PC-9 (cell line): ENCODE measurements at regions not wholly inside any gene's neighbourhood (a gene's known extent, or its start where the extent isn't known, plus 50 kb on each side); places are given as distances from the start of the nearest gene placed in this dataset.
"Not testable (repeated sequence)": the region's sequence is repeated elsewhere in the genome, so short reads cannot be mapped to it uniquely, and the experiment has no call there.

ENCODE experiments used
- BruUV-seq: library from RNA; stranded (reverse); fragments of 400-500 nt; replicated peaks from 2 replicates; lab custom pipeline; 2021; lab: Mats Ljungman, UMichigan
- CTCF ChIA-PET: fragments of 300-600 bp; sonication (Branson Sonifier 250); formaldehyde crosslinking; loops from one replicate; lab custom pipeline; 2022; ENCODE audit warnings: antibody characterized with exemption; lab: Charles Lee
- POLR2A ChIA-PET: fragments of 300-600 bp; sonication (Branson Sonifier 250); formaldehyde crosslinking; loops from one replicate; lab custom pipeline; 2022; ENCODE audit warnings: antibody characterized with exemption; ENCODE audit not compliant: unreplicated experiment; lab: Charles Lee
- DNase-seq, 2 experiments: peaks; one replicate each; pipeline versions ENCODE4 v3.0.0 to v3.0.0-alpha.2; 2015 to 2022; ENCODE audit warnings: mixed read lengths in 1 of 2
- H2AFZ ChIP-seq: fragments of 200-600 bp; sonication (generic); 2 replicates; pipeline ENCODE4 v1.8.1; 2017; ENCODE audit warnings: antibody characterized with exemption
- H3F3A ChIP-seq: fragments of 200-600 bp; sonication (generic); 2 replicates; pipeline ENCODE4 v1.8.1; 2017; ENCODE audit warnings: antibody characterized with exemption, mild to moderate bottlenecking, low read depth; ENCODE audit not compliant: insufficient read depth
- H3K27ac ChIP-seq: fragments of 200-600 bp; sonication (generic); 2 replicates; pipeline ENCODE4 v1.6.1; 2016; ENCODE audit warnings: mixed run types
- H3K27me3 ChIP-seq: fragments of 200-600 bp; sonication (generic); 2 replicates; pipeline ENCODE4 v1.6.1; 2016; ENCODE audit warnings: low read depth, mixed run types; ENCODE audit not compliant: insufficient read depth
- H3K36me3 ChIP-seq: fragments of 200-600 bp; sonication (generic); 2 replicates; pipeline ENCODE4 v1.6.1; 2016; ENCODE audit warnings: low read depth, mixed run types
- H3K4me1 ChIP-seq: fragments of 200-600 bp; sonication (generic); replicated peaks from 2 replicates; pipeline ENCODE4 v1.6.1; 2016; ENCODE audit warnings: mixed run types; ENCODE audit not compliant: insufficient read depth
- H3K4me2 ChIP-seq: fragments of 200-600 bp; sonication (generic); 2 replicates; pipeline ENCODE4 v1.6.1; 2017; ENCODE audit warnings: mixed run types
- H3K4me3 ChIP-seq: fragments of 200-600 bp; sonication (generic); 2 replicates; pipeline ENCODE4 v1.6.1; 2016; ENCODE audit warnings: mixed run types
- H3K79me2 ChIP-seq: fragments of 200-600 bp; sonication (generic); 2 replicates; pipeline ENCODE4 v1.6.1; 2017; ENCODE audit warnings: low read depth, mixed run types
- H3K9me2 ChIP-seq: fragments of 200-600 bp; sonication (generic); 2 replicates; pipeline ENCODE4 v1.8.1; 2017; ENCODE audit warnings: mild to moderate bottlenecking; ENCODE audit not compliant: insufficient read depth
- H3K9me3 ChIP-seq: fragments of 200-600 bp; sonication (generic); 2 replicates; pipeline ENCODE4 v1.8.1; 2016; ENCODE audit warnings: low read depth; ENCODE audit not compliant: insufficient read depth
- H4K20me1 ChIP-seq: fragments of 200-600 bp; sonication (generic); 2 replicates; pipeline ENCODE4 v1.8.1; 2017; ENCODE audit not compliant: insufficient read depth
- CTCF ChIP-seq: fragments of 200-600 bp; sonication (generic); conservative IDR thresholded peaks from 2 replicates; pipeline ENCODE4 v1.6.1; 2017; ENCODE audit warnings: mixed run types, antibody characterized with exemption, mild to moderate bottlenecking, moderate library complexity
- EZH2 ChIP-seq: fragments of 200-600 bp; sonication (generic); IDR thresholded peaks from 2 replicates; pipeline ENCODE4 v1.8.0; 2017; ENCODE audit warnings: antibody characterized with exemption, low read depth
- intact Hi-C: fragments of 100-400 bp; cut with micrococcal nuclease; formaldehyde crosslinking; loops from one replicate; pipeline ENCODE4 v1.10.0; 2022; ENCODE audit not compliant: unreplicated experiment

GRCh38 chr16:87153326-87153725 lies 163.9 kb downstream of the C16orf95 start:
- intact Hi-C loops: no loop called here
- peaks cover 22% of the 10 kb centered on the region; the same call in 1 of the 2 replicates for H3K27me3 ChIP-seq
- H3K36me3 ChIP-seq: no peaks in the 10 kb centered on the region
- H3K27ac ChIP-seq: no peak overlapping the region
- H3K4me1 ChIP-seq: no peaks in the 10 kb centered on the region
- H3F3A ChIP-seq: no peaks in the 10 kb centered on the region
- no peak overlapping the region for H2AFZ ChIP-seq
- POLR2A ChIA-PET: no interaction called here
- no peaks in the 10 kb centered on the region for H3K9me2 ChIP-seq
- H3K9me3 ChIP-seq: no peaks in the 10 kb centered on the region
- BruUV-seq: no TSS peak
- H4K20me1 ChIP-seq: no peaks in the 10 kb centered on the region
- DNase-seq: no peak
- CTCF ChIA-PET: no interaction called here
- no peaks in the 10 kb centered on the region for H3K79me2 ChIP-seq
- TF ChIP-seq EZH2 (no peak), CTCF (no peak)
- no peak overlapping the region for H3K4me3 ChIP-seq
- no peak overlapping the region for H3K4me2 ChIP-seq

- H3K4me2 ChIP-seq, H3K79me2 ChIP-seq, H3K9me3 ChIP-seq, H3K4me3 ChIP-seq, CTCF ChIA-PET, H3K4me1 ChIP-seq, H3F3A ChIP-seq, BruUV-seq, intact Hi-C loops, H3K27ac ChIP-seq, DNase-seq, POLR2A ChIA-PET, H3K9me2 ChIP-seq, H2AFZ ChIP-seq, H3K36me3 ChIP-seq, H4K20me1 ChIP-seq: not testable (repeated sequence)
- peaks cover 26% of the 10 kb centered on the region; the same call in 1 of the 2 replicates for H3K27me3 ChIP-seq
These were observed 161.9 kb downstream of the C16orf95 start for GRCh38 chr16:87155315-87155714.

- Histone ChIP-seq H3F3A (no peaks in the 10 kb centered on the region), H3K4me2 (no peak overlapping the region), H2AFZ (no peak overlapping the region), H3K9me3 (no peaks in the 10 kb centered on the region), H3K79me2 (no peaks in the 10 kb centered on the region), H3K36me3 (no peaks in the 10 kb centered on the region), H3K9me2 (no peaks in the 10 kb centered on the region), H4K20me1 (no peaks in the 10 kb centered on the region), H3K27ac (no peak overlapping the region), H3K4me1 (peaks cover 11% of the 10 kb centered on the region), H3K27me3 (peaks cover 31% of the 10 kb centered on the region), H3K4me3 (no peak overlapping the region)
- BruUV-seq: no TSS peak
- POLR2A ChIA-PET: no interaction called here
- intact Hi-C loops: no loop called here
- CTCF ChIA-PET: no interaction called here
- no peak for DNase-seq
- TF ChIP-seq CTCF (no peak), EZH2 (no peak)
These were observed 161.0 kb downstream of the C16orf95 start for GRCh38 chr16:87156195-87156594.

GRCh38 chr16:87160234-87160636 lies 157.0 kb downstream of the C16orf95 start:
- intact Hi-C loops: no loop called here
- Histone ChIP-seq H3K36me3 (no peaks in the 10 kb centered on the region), H3K4me3 (no peak overlapping the region), H3F3A (peaks cover 5% of the 10 kb centered on the region; the same call in 1 of the 2 replicates), H3K79me2 (no peaks in the 10 kb centered on the region), H4K20me1 (no peaks in the 10 kb centered on the region), H3K27me3 (peaks cover 19% of the 10 kb centered on the region), H3K9me2 (no peaks in the 10 kb centered on the region), H3K4me1 (peaks cover 17% of the 10 kb centered on the region), H2AFZ (0 out of 2 replicates have a peak overlapping the region, but pooled peaks have one; percentile 60), H3K27ac (no peak overlapping the region), H3K4me2 (peak overlapping the region; percentile 43), H3K9me3 (no peaks in the 10 kb centered on the region)
- POLR2A ChIA-PET: no interaction called here
- CTCF ChIA-PET: interaction anchor here (0.7 kb wide), 1 partner anchor 31 kb away, joined by 5 read pairs; no protein-coding TSS in a partner anchor
- DNase-seq: no peak
- BruUV-seq: no TSS peak
- TF ChIP-seq EZH2: no peak
